Heart left ventricle (tissue), 13 donors: ENCODE measurements at regions not wholly inside any gene's neighbourhood (a gene's known extent, or its start where the extent isn't known, plus 50 kb on each side); places are given as distances from the start of the nearest gene placed in this dataset.

Experiments
- POLR2A ChIP-seq, 2 donors: fragments of 450-650 bp; IDR thresholded peaks; one replicate each; pipeline ENCODE4 v1.6.1; 2017; ENCODE audit warnings: antibody characterized with exemption in 2 of 2, mild to moderate bottlenecking in 2 of 2, moderate library complexity in 2 of 2
- TF ChIP-seq, protein P1 (sequence below), 12 donors: fragments of 200-600 bp; sonication (generic) in 4 of 12; IDR thresholded peaks; one replicate each; pipeline versions ENCODE4 v1.5.0 to v1.8.0; 2018 to 2022; ENCODE audit warnings: antibody characterized with exemption in 12 of 12, mild to moderate bottlenecking in 5 of 12
- donor health status: ischemic (EF 13 %, LVEDD 7.1; RV severe dilation, severe dysfunction).
- donor health status: DM: no; HTN: yes; CAD: no.
- donor health status: DM: no; HTN: no; CAD: no.
- donor health status: ischemic (EF 25% LVEDD 6.9; RV normal size, moderate dysfunction).
- donor health status: ischemic (EF 25% LVEDD 5.7; RV mildly dilated, moderate dysfunction).
- donor health status: ischemic (EF 35%, LVEDD 5.7; RV mildly dilated, moderate dysfunction).
- donor health status: nonischemic (EF 11% LVEDD 7.7; RV severe dilation, severe dysfunction).
- donor health status: DM: yes; HTN: yes; CAD: no.
- donor health status: PGD.
- donor health status: ischemic (EF 29% LVEDD 5.4; RV normal size, mild dysfunction).
- donor health status: nonischemic (EF 23%, LVEDD 6.1; RV moderate dilation, normal function).

DNA sequence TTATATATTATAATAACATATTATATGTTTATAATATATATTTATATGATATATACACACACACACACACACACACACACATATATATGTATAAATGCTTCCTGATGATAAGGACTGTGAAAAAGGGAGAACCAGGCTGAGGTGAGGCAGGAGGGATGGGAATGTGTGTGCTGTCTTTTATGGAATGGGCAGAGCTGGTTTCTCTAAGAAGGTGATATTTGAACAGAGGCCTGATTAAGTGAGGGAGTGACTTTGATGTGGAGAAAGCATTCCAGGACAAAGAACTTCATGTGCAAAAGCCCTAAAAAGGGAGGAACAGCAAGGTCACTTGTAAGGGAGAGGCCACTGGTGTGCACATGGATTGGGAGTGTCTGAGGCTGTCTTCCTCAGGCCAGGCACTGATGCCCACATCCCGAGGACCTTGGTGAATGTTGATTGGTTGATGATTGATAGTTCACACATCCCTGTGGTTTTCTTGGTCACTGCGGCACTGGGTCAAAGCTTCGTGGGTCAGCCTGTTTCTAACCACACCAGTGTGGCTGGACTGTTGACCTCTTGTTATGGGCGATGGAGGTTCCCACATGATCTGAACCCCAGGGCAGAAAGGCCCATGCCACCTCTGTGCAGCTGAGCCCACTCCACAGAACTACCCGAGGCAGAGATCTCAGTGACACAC is 196.9 kb downstream of the MYCN start:
- no peak for TF ChIP-seq POLR2A (IDR thresholded peaks at IDR 0.05)
- TF ChIP-seq, protein P1, sequence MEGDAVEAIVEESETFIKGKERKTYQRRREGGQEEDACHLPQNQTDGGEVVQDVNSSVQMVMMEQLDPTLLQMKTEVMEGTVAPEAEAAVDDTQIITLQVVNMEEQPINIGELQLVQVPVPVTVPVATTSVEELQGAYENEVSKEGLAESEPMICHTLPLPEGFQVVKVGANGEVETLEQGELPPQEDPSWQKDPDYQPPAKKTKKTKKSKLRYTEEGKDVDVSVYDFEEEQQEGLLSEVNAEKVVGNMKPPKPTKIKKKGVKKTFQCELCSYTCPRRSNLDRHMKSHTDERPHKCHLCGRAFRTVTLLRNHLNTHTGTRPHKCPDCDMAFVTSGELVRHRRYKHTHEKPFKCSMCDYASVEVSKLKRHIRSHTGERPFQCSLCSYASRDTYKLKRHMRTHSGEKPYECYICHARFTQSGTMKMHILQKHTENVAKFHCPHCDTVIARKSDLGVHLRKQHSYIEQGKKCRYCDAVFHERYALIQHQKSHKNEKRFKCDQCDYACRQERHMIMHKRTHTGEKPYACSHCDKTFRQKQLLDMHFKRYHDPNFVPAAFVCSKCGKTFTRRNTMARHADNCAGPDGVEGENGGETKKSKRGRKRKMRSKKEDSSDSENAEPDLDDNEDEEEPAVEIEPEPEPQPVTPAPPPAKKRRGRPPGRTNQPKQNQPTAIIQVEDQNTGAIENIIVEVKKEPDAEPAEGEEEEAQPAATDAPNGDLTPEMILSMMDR (IDR thresholded peaks at IDR 0.05): no peak
